HG02884 (cell line): ENCODE measurements at regions not wholly inside any gene's neighbourhood (a gene's known extent, or its start where the extent isn't known, plus 50 kb on each side); places are given as distances from the start of the nearest gene placed in this dataset.

Experiments
- ATAC-seq: cut with Tn5 transposase; IDR thresholded peaks from one replicate; pipeline ENCODE4 v1.9.1; 2021; ENCODE audit warnings: mild to moderate bottlenecking, moderate library complexity; ENCODE audit not compliant: unreplicated experiment

- ATAC-seq = no peak
Observed at GRCh38 chr18:28972333-28972907, 795.5 kb upstream of the CDH2 start.

- no peak for ATAC-seq
Observed at GRCh38 chr18:28963481-28963880, 786.6 kb upstream of the CDH2 start.

- ATAC-seq = no peak
Observed at GRCh38 chr18:28961669-28962228, 784.8 kb upstream of the CDH2 start.

- no peak for ATAC-seq
Observed at GRCh38 chr18:28960146-28960545, 783.2 kb upstream of the CDH2 start.

GRCh38 chr18:28952339-28952738, 775.4 kb upstream of the CDH2 start:
- ATAC-seq = no peak

GRCh38 chr18:28947900-28948299, 771.0 kb upstream of the CDH2 start:
- ATAC-seq = no peak

GRCh38 chr18:28946471-28946870, 769.5 kb upstream of the CDH2 start:
- no peak for ATAC-seq

GRCh38 chr18:28922936-28923335, 746.0 kb upstream of the CDH2 start:
- ATAC-seq = no peak

- no peak for ATAC-seq
Observed at GRCh38 chr18:28916456-28916855, 739.5 kb upstream of the CDH2 start.

GRCh38 chr18:28905509-28905908, 728.6 kb upstream of the CDH2 start:
- ATAC-seq = no peak

GRCh38 chr18:28904789-28905364, 727.9 kb upstream of the CDH2 start:
- ATAC-seq = no peak

- ATAC-seq = no peak
Observed at GRCh38 chr18:28903306-28903705, 726.4 kb upstream of the CDH2 start.

GRCh38 chr18:28890791-28891190, 713.9 kb upstream of the CDH2 start:
- ATAC-seq = no peak

- ATAC-seq = no peak
Observed at GRCh38 chr18:28884304-28884703, 707.4 kb upstream of the CDH2 start.

GRCh38 chr18:28880856-28881255, 703.9 kb upstream of the CDH2 start:
- ATAC-seq = no peak

GRCh38 chr18:28875059-28875458, 698.1 kb upstream of the CDH2 start:
- ATAC-seq = no peak

GRCh38 chr18:28863396-28863795, 686.5 kb upstream of the CDH2 start:
- ATAC-seq = no peak

- ATAC-seq = no peak
Observed at GRCh38 chr18:28858248-28858647, 681.3 kb upstream of the CDH2 start.

GRCh38 chr18:28855989-28856388, 679.1 kb upstream of the CDH2 start:
- no peak for ATAC-seq

GRCh38 chr18:28855524-28855923, 678.6 kb upstream of the CDH2 start:
- ATAC-seq = no peak

- no peak for ATAC-seq
Observed at GRCh38 chr18:28854964-28855363, 678.0 kb upstream of the CDH2 start.

- no peak for ATAC-seq
Observed at GRCh38 chr18:28846958-28847357, 670.0 kb upstream of the CDH2 start.

- ATAC-seq = no peak
Observed at GRCh38 chr18:28837100-28837499, 660.2 kb upstream of the CDH2 start.
